GM18508 (cell line): ENCODE measurements at regions not wholly inside any gene's neighbourhood (a gene's known extent, or its start where the extent isn't known, plus 50 kb on each side); places are given as distances from the start of the nearest gene placed in this dataset.

Source experiments
- ATAC-seq: cut with Tn5 transposase; IDR thresholded peaks from one replicate; pipeline ENCODE4 v1.9.1; 2021; ENCODE audit warnings: moderate number of reproducible peaks; ENCODE audit not compliant: insufficient read depth, unreplicated experiment

DNA sequence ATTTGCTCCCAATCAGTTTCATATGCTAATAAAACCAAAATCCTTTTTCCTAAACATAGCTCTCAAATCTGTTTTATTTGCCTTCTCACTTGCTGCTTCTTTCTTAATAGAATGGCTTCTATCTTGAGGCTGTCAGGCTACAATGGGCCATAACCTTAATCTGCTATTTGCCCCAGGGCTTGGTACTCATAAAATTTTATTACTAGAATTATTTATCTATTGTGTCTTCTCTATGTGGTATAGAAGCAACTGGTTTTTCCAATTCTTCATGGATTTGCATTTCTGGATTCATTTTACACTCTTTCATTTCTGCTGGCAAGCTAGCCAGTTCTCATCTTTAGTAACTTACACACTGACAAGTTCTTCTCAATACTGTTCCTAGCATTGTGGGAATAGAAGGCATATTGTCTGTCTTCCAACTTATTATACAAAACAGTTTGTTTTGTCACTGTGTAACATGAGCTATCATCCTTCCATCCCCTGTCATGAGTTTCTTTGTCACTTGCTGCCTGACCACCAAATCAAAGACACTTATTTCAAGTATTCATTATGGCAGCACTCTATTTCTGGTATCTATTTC, 96.6 kb upstream of the KCNIP4 start:
- no peak for ATAC-seq

- no peak for ATAC-seq
Measured at GRCh38 chr4:22031423-22031822, 82.9 kb upstream of the KCNIP4 start.

- ATAC-seq = no peak
Measured at GRCh38 chr4:22030881-22031280, 82.3 kb upstream of the KCNIP4 start.

DNA sequence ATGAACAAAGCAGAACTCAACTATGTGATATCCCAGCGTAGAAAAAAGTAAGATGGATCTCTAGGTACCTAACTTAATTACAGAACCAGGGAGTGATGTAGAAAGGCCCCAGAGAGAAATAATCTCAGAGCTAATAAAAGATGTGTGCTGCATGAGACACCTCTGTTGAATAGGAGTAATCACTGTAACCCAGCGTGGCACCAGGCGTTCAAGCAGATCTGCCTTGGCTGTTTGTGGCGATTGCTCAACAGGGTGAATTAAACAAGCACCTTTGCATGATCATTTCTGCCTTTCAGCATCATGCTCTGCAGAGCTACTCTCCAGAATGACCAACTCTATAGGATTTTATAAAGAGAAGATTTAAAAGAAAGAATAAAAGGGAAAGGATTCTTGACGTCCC, 81.7 kb upstream of the KCNIP4 start:
- ATAC-seq = no peak

GRCh38 chr4:22029803-22030202, 81.2 kb upstream of the KCNIP4 start:
- no peak for ATAC-seq

- ATAC-seq = no peak
Measured at GRCh38 chr4:22021106-22021505, 72.5 kb upstream of the KCNIP4 start.

DNA sequence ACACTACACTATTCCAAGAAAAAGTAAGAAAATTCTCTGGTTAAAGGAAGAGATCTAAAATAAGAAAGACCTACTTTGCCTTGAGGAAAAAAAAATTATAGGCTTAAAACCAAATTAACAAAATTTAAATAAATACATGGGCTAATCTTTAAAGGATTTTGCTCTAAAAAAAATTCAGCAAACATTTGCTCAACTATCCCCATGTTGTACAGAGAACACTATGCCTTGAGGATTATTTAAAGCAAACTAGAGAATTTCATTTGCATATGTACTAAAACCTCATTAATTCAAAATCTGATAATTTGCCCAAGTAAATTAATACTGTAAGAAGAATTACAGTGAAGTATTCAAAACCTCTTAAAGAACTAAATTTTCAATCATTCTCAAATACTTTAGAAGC, 71.6 kb upstream of the KCNIP4 start:
- no peak for ATAC-seq

- no peak for ATAC-seq
Measured at GRCh38 chr4:22019676-22020075, 71.1 kb upstream of the KCNIP4 start.

- ATAC-seq = no peak
Measured at GRCh38 chr4:22014222-22014741, 65.7 kb upstream of the KCNIP4 start.

GRCh38 chr4:22003878-22004277, 55.3 kb upstream of the KCNIP4 start:
- ATAC-seq = no peak
